GM19455 (cell line): ENCODE measurements at regions not wholly inside any gene's neighbourhood (a gene's known extent, or its start where the extent isn't known, plus 50 kb on each side); places are given as distances from the start of the nearest gene placed in this dataset.
"Not testable (repeated sequence)": the region's sequence is repeated elsewhere in the genome, so short reads cannot be mapped to it uniquely, and the experiment has no call there.

Experiments
- ATAC-seq: cut with Tn5 transposase; IDR thresholded peaks from one replicate; pipeline ENCODE4 v1.9.1; 2021; ENCODE audit not compliant: unreplicated experiment

- ATAC-seq = no peak
Observed at GRCh38 chr3:118505784-118506183, 528.9 kb downstream of the IGSF11 start.

GRCh38 chr3:118511402-118511801 lies 523.2 kb downstream of the IGSF11 start:
- no peak for ATAC-seq

- no peak for ATAC-seq
Observed at GRCh38 chr3:118512301-118512700, 522.3 kb downstream of the IGSF11 start.

GRCh38 chr3:118525077-118525476 lies 509.6 kb downstream of the IGSF11 start:
- ATAC-seq = no peak

- peak; percentile 70 for ATAC-seq
Observed at GRCh38 chr3:118526758-118527513, 507.7 kb downstream of the IGSF11 start.

- peak; percentile 31 for ATAC-seq
Observed at GRCh38 chr3:118527514-118528044, 507.1 kb downstream of the IGSF11 start.

- no peak for ATAC-seq
Observed at GRCh38 chr3:118529554-118529953, 505.1 kb downstream of the IGSF11 start.

- ATAC-seq = no peak
Observed at GRCh38 chr3:118530350-118530922, 504.2 kb downstream of the IGSF11 start.

GRCh38 chr3:118530927-118531356 lies 503.7 kb downstream of the IGSF11 start:
- not testable (repeated sequence) for ATAC-seq

- no peak for ATAC-seq
Observed at GRCh38 chr3:118531816-118532215, 502.8 kb downstream of the IGSF11 start.

- ATAC-seq = no peak
Observed at GRCh38 chr3:118533676-118534075, 501.0 kb downstream of the IGSF11 start.

GRCh38 chr3:118534519-118534918 lies 500.1 kb downstream of the IGSF11 start:
- no peak for ATAC-seq

- ATAC-seq = no peak
Observed at GRCh38 chr3:118536764-118537163, 497.9 kb downstream of the IGSF11 start.

GRCh38 chr3:118537454-118537853 lies 497.2 kb downstream of the IGSF11 start:
- no peak for ATAC-seq

GRCh38 chr3:118538187-118538586 lies 496.5 kb downstream of the IGSF11 start:
- ATAC-seq = no peak

GRCh38 chr3:118539820-118540447 lies 494.7 kb downstream of the IGSF11 start:
- ATAC-seq = not testable (repeated sequence)

- not testable (repeated sequence) for ATAC-seq
Observed at GRCh38 chr3:118540448-118540821, 494.2 kb downstream of the IGSF11 start.

- ATAC-seq = no peak
Observed at GRCh38 chr3:118540826-118541225, 493.8 kb downstream of the IGSF11 start.

- ATAC-seq = no peak
Observed at GRCh38 chr3:118541796-118542195, 492.9 kb downstream of the IGSF11 start.

- ATAC-seq = no peak
Observed at GRCh38 chr3:118543832-118544231, 490.8 kb downstream of the IGSF11 start.

GRCh38 chr3:118544458-118544857 lies 490.2 kb downstream of the IGSF11 start:
- ATAC-seq = no peak

- no peak for ATAC-seq
Observed at GRCh38 chr3:118548434-118548833, 486.2 kb downstream of the IGSF11 start.
